GM12878 (cell line): ENCODE measurements at regions not wholly inside any gene's neighbourhood (a gene's known extent, or its start where the extent isn't known, plus 50 kb on each side); places are given as distances from the start of the nearest gene placed in this dataset.

Experiments used
- ATAC-seq: fragments of 200-7000 bp; cut with Tn5 transposase; 3 replicates; pipeline ENCODE4 v1.9.1; 2020; ENCODE audit warnings: mild to moderate bottlenecking, moderate library complexity
- BruUV-seq: library from RNA; stranded (reverse); fragments of 400-500 nt; replicated peaks from 2 replicates; lab custom pipeline; 2021; lab: Mats Ljungman, UMichigan
- CTCF ChIA-PET: fragments of 300-600 bp; sonication (Branson Sonifier 250); formaldehyde crosslinking; extraction: SDS; loops from one replicate; lab custom pipeline; 2021; ENCODE audit warnings: inconsistent platforms; lab: Yijun Ruan, JAX
- POLR2A ChIA-PET: fragments of 350-600 bp; formaldehyde crosslinking; extraction: SDS; loops from one replicate; lab custom pipeline; 2021; ENCODE audit warnings: inconsistent platforms; lab: Charles Lee
- RAD21 ChIA-PET: fragments of 300-600 bp; sonication (Branson Sonifier 250); formaldehyde crosslinking; loops from one replicate; lab custom pipeline; 2023; ENCODE audit warnings: antibody characterized with exemption; ENCODE audit not compliant: unreplicated experiment; lab: Charles Lee
- SMC1A ChIA-PET: fragments of 300-600 bp; sonication (Branson Sonifier 250); formaldehyde crosslinking; loops from one replicate; lab custom pipeline; 2023; ENCODE audit not compliant: unreplicated experiment, uncharacterized antibody; lab: Charles Lee
- DNase-seq: peaks from one replicate; pipeline ENCODE4 v3.0.0-alpha.2; 2011; ENCODE audit warnings: low read depth, low spot score
- FAIRE-seq: peaks from 3 replicates; lab custom pipeline; 2011; peaks lifted over from hg19 to GRCh38; lab: Jason Lieb, UNC
- H2AFZ ChIP-seq: 2 replicates; pipeline ENCODE4 v1.6.0; 2011; ENCODE audit warnings: low read depth, low read length, control low read depth; ENCODE audit not compliant: control insufficient read depth
- H3K27ac ChIP-seq: 2 replicates; pipeline ENCODE4 v1.5.1; 2011; ENCODE audit warnings: control low read depth; ENCODE audit not compliant: control insufficient read depth, insufficient read depth
- H3K27me3 ChIP-seq, 2 experiments: replicated peaks in 1 of 2; 2 replicates each; pipeline versions ENCODE4 v1.6.0 to v1.6.1; 2011; ENCODE audit warnings: low read length in 1 of 2; ENCODE audit not compliant: control insufficient read depth in 2 of 2, insufficient read depth in 2 of 2
- H3K36me3 ChIP-seq, 2 experiments: 2 replicates each; pipeline ENCODE4 v1.5.1; 2011; ENCODE audit warnings: low read length in 1 of 2; ENCODE audit not compliant: control insufficient read depth in 2 of 2, insufficient read depth in 2 of 2
- H3K4me1 ChIP-seq: 2 replicates; pipeline ENCODE4 v1.6.1; 2011; ENCODE audit warnings: mild to moderate bottlenecking, low read length, moderate library complexity, mixed read lengths; ENCODE audit not compliant: control insufficient read depth, insufficient read depth
- H3K4me2 ChIP-seq: 2 replicates; pipeline ENCODE4 v1.6.0; 2011; ENCODE audit warnings: control low read depth; ENCODE audit not compliant: control insufficient read depth, insufficient read depth
- H3K4me3 ChIP-seq: fragments of 200-600 bp; sonication (generic); 2 replicates; pipeline ENCODE4 v1.5.1; 2016
- H3K79me2 ChIP-seq: 2 replicates; pipeline ENCODE4 v1.6.0; 2011; ENCODE audit warnings: low read length; ENCODE audit not compliant: control insufficient read depth, insufficient read depth
- H3K9ac ChIP-seq: 2 replicates; pipeline ENCODE4 v1.8.0; 2011; ENCODE audit warnings: low read length, control low read depth, mixed read lengths; ENCODE audit not compliant: control insufficient read depth, insufficient read depth
- H3K9me3 ChIP-seq: replicated peaks from 3 replicates; pipeline ENCODE4 v1.5.1; 2011; ENCODE audit warnings: mild to moderate bottlenecking, low read length; ENCODE audit not compliant: control insufficient read depth, insufficient read depth
- H4K20me1 ChIP-seq: 2 replicates; pipeline ENCODE4 v1.6.0; 2011; ENCODE audit not compliant: control insufficient read depth, insufficient read depth
- EP300 ChIP-seq, 2 experiments: fragments of 150-350 bp in 1 of 2; IDR thresholded peaks; 2 replicates each; pipeline ENCODE4 v1.6.1; 2011 to 2012; ENCODE audit warnings: low read depth in 2 of 2, low read length in 2 of 2, borderline replicate concordance in 1 of 2, improper control_type of control experiment in 1 of 2, inconsistent platforms in 1 of 2; ENCODE audit not compliant: control insufficient read depth in 1 of 2
- JUNB ChIP-seq: IDR thresholded peaks from 2 replicates; pipeline ENCODE4 v1.6.1; 2016; ENCODE audit warnings: antibody characterized with exemption, mild to moderate bottlenecking
- NFYA ChIP-seq: IDR thresholded peaks from 2 replicates; pipeline ENCODE4 v1.6.1; 2011; ENCODE audit warnings: low read depth, mild to moderate bottlenecking, low read length, improper control_type of control experiment, borderline replicate concordance
- WGBS: methylation state at CpG from one replicate; pipeline ENCODE4 v1.1.6; 2016; ENCODE audit warnings: low lambda C conversion rate; ENCODE audit not compliant: insufficient replicate concordance, insufficient coverage; ENCODE audit errors: missing lambda C conversion rate; 5-methylcytosine and 5-hydroxymethylcytosine counted together
- in situ Hi-C: fragments of 300-500 bp; cut with MboI; formaldehyde crosslinking; loops from 9 replicates; pipeline ENCODE4 v1.14.3; 2018; ENCODE audit warnings: mixed read lengths
- intact Hi-C: fragments of 100-400 bp; cut with micrococcal nuclease; formaldehyde crosslinking; loops from one replicate; pipeline ENCODE4 v1.14.2; 2022; ENCODE audit not compliant: unreplicated experiment
- TF ChIP-seq, protein P1 (sequence below): fragments of 450-650 bp; IDR thresholded peaks from 2 replicates; pipeline ENCODE4 v1.6.1; 2016; ENCODE audit warnings: mild to moderate bottlenecking

DNA sequence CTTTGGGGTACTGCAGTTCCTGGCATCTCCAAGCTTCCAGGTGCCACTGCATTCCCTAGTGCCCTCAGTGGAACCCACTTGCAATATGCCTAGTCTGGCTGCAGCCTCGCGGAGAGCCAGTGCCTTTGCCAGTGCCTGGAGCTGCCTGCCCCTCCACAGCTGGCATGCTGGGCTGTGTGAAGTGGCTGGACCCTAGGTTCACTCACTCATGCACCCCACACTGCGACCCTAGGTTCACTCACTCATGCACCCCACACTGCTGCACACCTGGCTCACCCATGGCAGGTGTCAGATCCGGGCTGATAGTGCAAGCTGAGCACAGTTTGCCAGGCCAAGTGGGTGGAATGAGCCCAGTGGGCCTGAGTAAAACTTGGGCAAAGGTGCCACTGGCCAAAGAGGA, 253.0 kb upstream of the NDST4 start:
- no peak for DNase-seq
- H3K27ac ChIP-seq: no peak overlapping the region
- no peak for FAIRE-seq
- no peaks in the 10 kb centered on the region for H3K79me2 ChIP-seq
- H3K4me3 ChIP-seq: no peak overlapping the region
- intact Hi-C loops: no loop called here
- H3K36me3 ChIP-seq: no peaks in the 10 kb centered on the region
- no peak overlapping the region for H2AFZ ChIP-seq
- ChIA-PET RAD21 (no interaction called here), CTCF (no interaction called here), SMC1A (interaction anchor here (1.1 to 1.3 kb wide), 2 partner anchors 11 to 133 kb away, joined by 3 to 5 read pairs; no protein-coding TSS in a partner anchor), POLR2A (no interaction called here)
- in situ Hi-C loops: no loop called here
- H3K9ac ChIP-seq: no peak overlapping the region
- H3K4me2 ChIP-seq: no peak overlapping the region
- TF ChIP-seq EP300 (IDR thresholded peaks at IDR 0.05; ENCODE audit: borderline replicate concordance in 1 of 2, control insufficient read depth in 1 of 2, low read depth in 2 of 2, low read length in 2 of 2) (no peak), JUNB (no peak), NFYA (no peak)
- WGBS: 46% methylated on average over 4 of the region's 4 CpGs
- no peaks in the 10 kb centered on the region for H3K27me3 ChIP-seq
- no peak for ATAC-seq
- no peaks in the 10 kb centered on the region for H3K4me1 ChIP-seq
- no TSS peak for BruUV-seq
- H4K20me1 ChIP-seq: no peaks in the 10 kb centered on the region
- no peaks in the 10 kb centered on the region; the same call in 2 of the 3 replicates for H3K9me3 ChIP-seq

DNA sequence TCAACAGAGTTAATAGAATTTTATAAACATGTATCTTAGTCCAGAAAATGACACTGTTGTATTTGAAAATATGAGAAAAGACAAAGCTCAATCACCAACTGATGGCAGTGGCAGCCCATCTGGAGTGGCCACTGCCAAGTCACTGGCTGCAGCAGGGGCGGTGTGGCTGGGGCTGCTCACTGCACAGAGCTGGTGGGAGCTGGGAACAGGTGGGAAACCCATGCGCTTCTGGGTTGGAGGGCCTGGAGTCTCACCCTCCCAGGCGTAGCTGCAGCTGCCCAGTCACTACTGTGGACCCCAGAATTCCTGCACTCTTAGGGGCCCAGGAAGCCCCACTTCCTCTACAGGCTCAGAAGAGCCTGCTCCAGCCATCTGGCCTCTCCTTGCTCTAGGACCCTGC, 251.8 kb upstream of the NDST4 start:
- BruUV-seq: no TSS peak
- no peak overlapping the region for H3K4me2 ChIP-seq
- H3K79me2 ChIP-seq: no peaks in the 10 kb centered on the region
- DNase-seq (no peak), ATAC-seq (no peak), FAIRE-seq (no peak)
- no peaks in the 10 kb centered on the region for H4K20me1 ChIP-seq
- H3K4me3 ChIP-seq: no peak overlapping the region
- in situ Hi-C loops (no loop called here), intact Hi-C loops (no loop called here)
- ChIA-PET SMC1A (interaction anchor here (1.3 kb wide), 1 partner anchor 13 kb away, joined by 5 read pairs; no protein-coding TSS in a partner anchor), POLR2A (no interaction called here), CTCF (no interaction called here), RAD21 (no interaction called here)
- no peaks in the 10 kb centered on the region for H3K27me3 ChIP-seq
- H3K36me3 ChIP-seq: no peaks in the 10 kb centered on the region
- no peaks in the 10 kb centered on the region; the same call in 2 of the 3 replicates for H3K9me3 ChIP-seq
- H2AFZ ChIP-seq: no peak overlapping the region
- no peak overlapping the region for H3K27ac ChIP-seq
- TF ChIP-seq, protein P1, sequence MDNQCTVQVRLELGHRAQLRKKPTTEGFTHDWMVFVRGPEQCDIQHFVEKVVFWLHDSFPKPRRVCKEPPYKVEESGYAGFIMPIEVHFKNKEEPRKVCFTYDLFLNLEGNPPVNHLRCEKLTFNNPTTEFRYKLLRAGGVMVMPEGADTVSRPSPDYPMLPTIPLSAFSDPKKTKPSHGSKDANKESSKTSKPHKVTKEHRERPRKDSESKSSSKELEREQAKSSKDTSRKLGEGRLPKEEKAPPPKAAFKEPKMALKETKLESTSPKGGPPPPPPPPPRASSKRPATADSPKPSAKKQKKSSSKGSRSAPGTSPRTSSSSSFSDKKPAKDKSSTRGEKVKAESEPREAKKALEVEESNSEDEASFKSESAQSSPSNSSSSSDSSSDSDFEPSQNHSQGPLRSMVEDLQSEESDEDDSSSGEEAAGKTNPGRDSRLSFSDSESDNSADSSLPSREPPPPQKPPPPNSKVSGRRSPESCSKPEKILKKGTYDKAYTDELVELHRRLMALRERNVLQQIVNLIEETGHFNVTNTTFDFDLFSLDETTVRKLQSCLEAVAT: no peak
- H3K9ac ChIP-seq: no peak overlapping the region
- no peaks in the 10 kb centered on the region for H3K4me1 ChIP-seq
- 21% methylated on average over 3 of the region's 3 CpGs for WGBS
